AG08396 (cell line): ENCODE measurements at regions not wholly inside any gene's neighbourhood (a gene's known extent, or its start where the extent isn't known, plus 50 kb on each side); places are given as distances from the start of the nearest gene placed in this dataset.

Experiments used
- DNase-seq: peaks from one replicate; pipeline ENCODE4 v3.0.0; 2012; ENCODE audit warnings: low spot score, mixed read lengths

- DNase-seq, result no peak
Observed at GRCh38 chr11:115722711-115723110, 218.5 kb upstream of the CADM1 start.

GRCh38 chr11:115721296-115721995 is 217.2 kb upstream of the CADM1 start:
- DNase-seq, result no peak

- no peak for DNase-seq
Observed at GRCh38 chr11:115720602-115721245, 216.5 kb upstream of the CADM1 start.

- no peak for DNase-seq
Observed at GRCh38 chr11:115718945-115719344, 214.7 kb upstream of the CADM1 start.

- DNase-seq, result no peak
Observed at GRCh38 chr11:115718106-115718505, 213.9 kb upstream of the CADM1 start.

- DNase-seq, result peak; percentile 37
Observed at GRCh38 chr11:115716601-115717529, 212.7 kb upstream of the CADM1 start.

- DNase-seq, result no peak
Observed at GRCh38 chr11:115716080-115716479, 211.9 kb upstream of the CADM1 start.

GRCh38 chr11:115715251-115715770 is 211.1 kb upstream of the CADM1 start:
- DNase-seq, result no peak

- DNase-seq, result no peak
Observed at GRCh38 chr11:115712296-115712695, 208.1 kb upstream of the CADM1 start.

GRCh38 chr11:115710980-115711379 is 206.8 kb upstream of the CADM1 start:
- DNase-seq, result no peak

- no peak for DNase-seq
Observed at GRCh38 chr11:115710426-115710825, 206.2 kb upstream of the CADM1 start.

GRCh38 chr11:115709297-115709696 is 205.1 kb upstream of the CADM1 start:
- no peak for DNase-seq

- no peak for DNase-seq
Observed at GRCh38 chr11:115707180-115707905, 203.1 kb upstream of the CADM1 start.

GRCh38 chr11:115706626-115707135 is 202.5 kb upstream of the CADM1 start:
- DNase-seq, result no peak

- no peak for DNase-seq
Observed at GRCh38 chr11:115705200-115705599, 201.0 kb upstream of the CADM1 start.

GRCh38 chr11:115700981-115701875 is 197.0 kb upstream of the CADM1 start:
- no peak for DNase-seq

GRCh38 chr11:115700496-115700895 is 196.3 kb upstream of the CADM1 start:
- DNase-seq, result no peak

GRCh38 chr11:115699733-115700132 is 195.5 kb upstream of the CADM1 start:
- peak; percentile 47 for DNase-seq

- DNase-seq, result no peak
Observed at GRCh38 chr11:115699326-115699725, 195.1 kb upstream of the CADM1 start.

- no peak for DNase-seq
Observed at GRCh38 chr11:115698243-115698642, 194.0 kb upstream of the CADM1 start.

GRCh38 chr11:115696563-115696962 is 192.3 kb upstream of the CADM1 start:
- no peak for DNase-seq
